GM12891 (cell line): ENCODE measurements at regions not wholly inside any gene's neighbourhood (a gene's known extent, or its start where the extent isn't known, plus 50 kb on each side); places are given as distances from the start of the nearest gene placed in this dataset.

ENCODE experiments used
- DNase-seq: peaks from one replicate; pipeline ENCODE4 v3.0.0; 2011; ENCODE audit warnings: low spot score; ENCODE audit not compliant: insufficient read length
- FAIRE-seq: peaks from 2 replicates; lab custom pipeline; 2011; peaks lifted over from hg19 to GRCh38; lab: Jason Lieb, UNC
- PAX5 ChIP-seq: IDR thresholded peaks from 2 replicates; pipeline ENCODE4 v1.6.1; 2011; ENCODE audit warnings: low read length, moderate library complexity, mild to moderate bottlenecking; ENCODE audit not compliant: insufficient read depth, severe bottlenecking
- POLR2A ChIP-seq: IDR thresholded peaks from 2 replicates; pipeline ENCODE4 v1.6.1; 2011; ENCODE audit warnings: low read depth, low read length, control low read depth
- POLR2AphosphoS5 ChIP-seq: IDR thresholded peaks from 2 replicates; pipeline ENCODE4 v1.6.1; 2011; ENCODE audit warnings: low read depth, low read length, control low read depth
- POU2F2 ChIP-seq: IDR thresholded peaks from 2 replicates; pipeline ENCODE4 v1.6.1; 2011; ENCODE audit warnings: low read depth, mild to moderate bottlenecking, control low read depth, low read length, moderate library complexity
- SPI1 ChIP-seq: IDR thresholded peaks from 2 replicates; pipeline ENCODE4 v1.6.1; 2011; ENCODE audit warnings: low read depth, low read length, control low read depth
- TAF1 ChIP-seq: IDR thresholded peaks from 2 replicates; pipeline ENCODE4 v1.6.1; 2011; ENCODE audit warnings: low read depth, low read length, control low read depth

DNA sequence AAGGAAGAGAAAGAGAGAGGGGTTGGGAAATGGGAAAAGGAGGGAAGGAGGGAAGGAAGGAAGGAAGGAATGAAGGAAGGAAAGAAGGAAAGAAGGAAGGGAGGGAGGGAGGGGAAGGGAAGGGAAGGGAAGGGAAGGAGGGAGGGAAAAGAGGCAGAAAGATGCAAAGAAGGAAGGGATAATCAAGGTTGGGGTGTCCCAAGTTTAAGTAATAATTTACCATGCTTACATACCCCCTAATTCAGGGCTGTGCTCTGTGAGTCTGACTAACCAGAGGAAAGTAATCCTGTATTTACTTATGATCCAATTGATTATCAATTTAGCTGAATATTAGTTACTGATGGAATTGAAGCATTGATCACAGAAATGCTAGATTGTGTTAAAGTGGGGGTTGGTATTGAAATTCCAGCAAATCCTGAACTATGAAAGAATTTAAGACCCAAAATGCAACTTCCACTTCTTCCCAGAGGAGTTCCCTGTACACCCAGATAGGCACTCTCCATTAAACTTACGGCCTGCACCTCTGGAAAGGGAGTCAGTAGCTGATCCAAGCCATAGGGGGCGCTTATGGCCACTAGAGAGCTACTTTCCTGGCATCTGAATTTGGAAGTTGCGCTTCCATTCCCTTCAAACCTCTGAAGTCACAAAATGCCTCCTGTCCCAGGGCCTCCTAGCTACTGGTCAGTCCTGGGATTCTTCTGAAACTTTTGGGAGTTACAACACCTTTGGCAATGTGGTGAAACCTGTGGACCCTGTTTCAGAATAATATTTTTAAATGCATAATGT is 162.7 kb upstream of the PWP1 start:
- no peak for TF ChIP-seq TAF1
- no peak for TF ChIP-seq POLR2A
- TF ChIP-seq POLR2AphosphoS5, result no peak
- no peak for TF ChIP-seq SPI1
- TF ChIP-seq PAX5, result no peak
- no peak for TF ChIP-seq POU2F2
- DNase-seq (no peak), FAIRE-seq (no peak)

DNA sequence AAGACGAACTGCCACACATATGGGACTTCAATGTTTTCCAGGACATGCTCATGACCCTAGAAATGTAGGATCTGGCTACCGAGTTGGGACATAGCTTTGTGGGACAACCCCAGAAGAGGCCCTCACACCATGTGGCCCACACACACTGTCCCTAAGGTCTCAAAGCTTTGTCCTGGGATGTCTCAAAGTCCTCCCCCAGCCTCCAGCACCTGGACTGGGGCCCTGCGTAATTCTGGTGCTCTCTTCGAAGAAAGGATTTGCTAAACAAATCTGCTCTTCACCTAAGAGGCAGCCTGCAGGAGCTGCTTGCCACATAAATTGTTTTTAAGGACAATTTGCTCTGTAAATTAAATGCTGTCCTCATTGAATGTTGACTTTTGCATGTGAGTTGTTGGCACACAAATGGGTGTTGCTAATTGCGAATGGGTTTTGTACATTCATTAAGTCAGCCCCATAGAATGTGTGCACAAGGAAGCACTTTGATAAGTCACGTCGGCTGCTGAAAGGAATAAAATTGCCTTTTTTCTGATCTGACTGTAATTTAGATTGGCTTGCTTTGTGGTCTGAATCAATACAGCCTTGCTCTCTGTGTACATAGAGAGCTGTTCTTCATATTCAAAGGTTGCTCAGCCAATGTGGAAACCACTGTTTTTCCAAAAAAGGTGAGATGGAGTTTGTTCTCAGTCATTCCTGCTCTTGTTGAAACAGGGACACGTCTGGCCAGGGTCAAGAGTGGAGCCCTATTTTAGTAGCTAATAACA is 161.6 kb upstream of the PWP1 start:
- no peak for FAIRE-seq
- DNase-seq, result no peak
- TF ChIP-seq SPI1 (no peak), POLR2A (no peak)

DNA sequence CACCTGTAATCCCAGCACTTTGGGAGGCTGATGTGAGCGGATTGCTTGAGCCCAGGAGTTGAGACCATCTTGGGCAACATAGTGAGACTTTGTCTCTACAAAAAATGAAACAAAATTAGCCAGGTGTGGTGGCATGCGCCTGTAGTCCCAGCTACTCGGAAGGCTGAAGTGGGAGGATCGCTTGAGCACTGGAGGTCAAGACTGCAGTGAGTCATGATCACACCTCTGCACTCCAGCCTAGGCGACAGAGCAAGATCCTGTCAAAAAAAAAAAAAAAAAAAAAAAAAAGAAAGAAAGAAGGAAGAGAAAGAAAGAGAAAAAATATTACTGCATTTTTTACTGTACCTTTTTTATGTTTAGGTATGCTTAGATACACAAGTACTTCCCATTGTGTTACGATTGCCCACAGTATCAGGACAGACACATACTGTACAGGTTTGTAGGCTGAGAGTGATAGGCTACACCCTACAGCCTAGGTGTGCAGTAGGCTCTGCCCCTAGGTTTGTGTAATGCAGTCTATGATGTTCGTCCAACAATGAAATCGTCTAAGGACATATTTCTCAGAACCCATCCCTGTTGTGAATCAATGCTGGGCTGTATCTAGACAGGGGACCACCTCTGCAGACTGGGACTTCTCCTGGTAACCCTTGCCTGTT is 160.4 kb upstream of the PWP1 start:
- TF ChIP-seq TAF1, result no peak
- no peak for TF ChIP-seq POLR2AphosphoS5
- TF ChIP-seq POLR2A, result no peak
- no peak for TF ChIP-seq PAX5
- TF ChIP-seq SPI1, result no peak
- no peak for TF ChIP-seq POU2F2
- DNase-seq (no peak), FAIRE-seq (no peak)

DNA sequence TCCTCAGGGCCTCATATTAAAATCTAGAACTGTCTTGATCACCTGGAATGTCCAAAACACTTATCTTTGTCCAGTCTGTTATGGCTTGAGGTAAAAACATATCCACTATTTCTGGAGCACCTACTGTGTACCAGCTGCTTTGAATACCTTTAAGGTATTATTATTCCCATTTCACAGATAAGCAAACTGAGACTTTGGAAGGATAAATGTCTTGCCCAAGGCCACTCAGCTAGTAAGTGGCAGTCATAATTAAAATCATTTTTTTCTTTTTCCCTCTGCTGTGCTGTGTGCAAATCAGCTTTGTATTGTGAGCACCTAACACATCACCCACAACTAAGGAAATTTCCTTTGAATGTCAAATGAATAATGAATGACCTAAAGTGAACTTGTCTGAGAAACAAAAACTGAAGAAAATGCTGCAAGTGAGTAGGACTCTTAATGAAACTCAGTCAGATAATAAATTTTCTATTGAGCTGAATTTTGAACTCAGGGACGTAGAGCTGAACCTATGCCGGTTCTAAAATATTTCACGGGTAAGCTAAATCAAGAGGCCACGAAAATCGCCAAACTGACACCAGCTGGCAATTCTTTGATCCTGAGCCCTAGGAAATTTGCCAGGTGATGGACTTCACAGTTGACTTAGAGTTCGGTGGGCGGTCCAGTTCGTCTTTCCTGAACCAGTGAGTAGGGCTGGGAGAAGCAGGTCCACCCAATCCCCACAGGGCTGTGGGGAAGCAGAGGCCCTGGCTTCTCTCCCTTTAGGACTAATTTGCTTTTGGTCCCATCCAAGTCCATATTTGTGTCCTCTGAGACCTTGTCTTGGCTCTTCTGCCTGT is 159.7 kb upstream of the PWP1 start:
- TF ChIP-seq TAF1 (no peak), SPI1 (no peak), PAX5 (no peak), POU2F2 (no peak), POLR2AphosphoS5 (no peak), POLR2A (no peak)
- no peak for FAIRE-seq
- no peak for DNase-seq

DNA sequence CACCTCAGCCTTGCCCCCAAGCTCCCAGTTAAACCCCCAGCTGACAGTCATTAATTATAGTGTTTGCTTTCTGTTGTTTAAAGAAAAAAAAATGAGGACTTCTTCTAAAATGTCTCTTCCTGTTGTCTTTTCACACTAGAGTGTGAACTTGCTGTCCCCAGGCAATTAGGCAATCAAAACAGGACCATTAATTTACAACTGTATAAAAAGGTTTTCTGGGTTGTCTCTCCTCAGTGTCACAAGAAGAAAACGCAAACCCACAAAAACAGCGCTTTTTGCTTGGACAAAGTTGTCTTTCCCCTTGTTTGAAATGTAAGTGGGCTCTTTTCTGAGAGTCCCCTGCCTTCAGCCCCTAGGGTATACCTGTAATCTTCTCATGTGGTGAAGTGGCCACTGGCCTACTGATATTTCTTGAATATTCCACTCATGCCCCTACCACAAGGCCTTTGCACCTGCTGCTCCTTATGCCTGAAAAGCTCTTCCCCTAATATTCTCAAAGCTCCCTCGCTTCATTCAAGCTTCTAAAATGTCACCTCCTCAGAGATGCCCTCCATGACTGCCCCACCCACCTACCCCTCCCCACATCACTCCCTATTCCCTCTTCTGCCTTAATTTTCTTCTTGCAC is 158.9 kb upstream of the PWP1 start:
- DNase-seq (no peak), FAIRE-seq (no peak)
- TF ChIP-seq POU2F2 (no peak), POLR2A (no peak), TAF1 (no peak), POLR2AphosphoS5 (no peak), SPI1 (no peak), PAX5 (no peak)

DNA sequence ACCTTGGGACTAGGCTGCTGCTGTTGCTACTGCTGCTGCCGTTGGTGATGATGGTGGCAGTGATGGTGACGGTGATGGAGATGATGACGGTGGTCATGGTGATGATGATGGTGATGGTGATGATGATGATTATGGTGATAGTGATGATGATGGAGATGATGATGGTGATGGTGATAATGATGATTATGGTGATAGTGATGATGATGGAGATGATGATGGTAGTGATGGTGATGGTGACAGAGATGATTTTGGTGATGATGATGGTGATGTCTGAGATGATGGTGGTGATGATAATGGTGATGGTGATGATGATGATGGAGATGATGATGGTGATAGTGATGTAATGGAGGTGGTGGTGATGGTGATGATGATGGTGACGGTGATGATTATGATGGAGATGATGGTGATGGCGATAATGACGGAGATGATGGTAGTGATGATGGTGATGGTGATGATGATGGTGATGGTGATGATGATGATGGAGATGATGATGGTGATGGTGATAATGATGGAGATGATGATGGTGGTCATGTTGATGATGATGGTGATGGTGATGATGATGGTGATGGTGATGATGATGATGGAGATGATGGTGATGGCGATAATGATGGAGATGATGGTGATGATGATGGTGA is 156.8 kb upstream of the PWP1 start:
- FAIRE-seq (no peak), DNase-seq (no peak)
- no peak for TF ChIP-seq SPI1
- TF ChIP-seq TAF1, result no peak
- TF ChIP-seq PAX5, result no peak
- TF ChIP-seq POLR2AphosphoS5, result no peak
- no peak for TF ChIP-seq POU2F2
- no peak for TF ChIP-seq POLR2A

DNA sequence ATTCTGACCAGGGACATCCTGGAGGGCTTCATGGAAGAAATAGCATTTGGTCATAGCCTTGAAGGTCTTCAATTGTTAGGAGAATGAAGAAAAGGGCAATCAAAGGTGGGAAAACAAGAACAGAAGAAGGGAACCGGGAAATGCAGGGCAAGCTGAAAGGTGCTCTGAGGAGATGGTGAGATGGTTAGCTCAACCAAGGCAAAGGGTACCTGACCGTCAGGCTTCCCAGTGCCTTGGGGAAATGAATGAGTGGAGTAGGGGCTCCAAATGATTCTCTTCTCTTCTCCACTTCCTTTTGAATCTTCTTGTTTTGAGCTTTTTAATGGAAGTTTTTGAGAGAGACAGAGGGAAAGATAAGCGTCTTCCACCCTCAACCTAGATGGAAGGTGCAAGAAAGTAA is 155.6 kb upstream of the PWP1 start:
- FAIRE-seq (no peak), DNase-seq (no peak)
- TF ChIP-seq POLR2A (no peak), PAX5 (no peak), POU2F2 (no peak), SPI1 (no peak), TAF1 (no peak), POLR2AphosphoS5 (no peak)

DNA sequence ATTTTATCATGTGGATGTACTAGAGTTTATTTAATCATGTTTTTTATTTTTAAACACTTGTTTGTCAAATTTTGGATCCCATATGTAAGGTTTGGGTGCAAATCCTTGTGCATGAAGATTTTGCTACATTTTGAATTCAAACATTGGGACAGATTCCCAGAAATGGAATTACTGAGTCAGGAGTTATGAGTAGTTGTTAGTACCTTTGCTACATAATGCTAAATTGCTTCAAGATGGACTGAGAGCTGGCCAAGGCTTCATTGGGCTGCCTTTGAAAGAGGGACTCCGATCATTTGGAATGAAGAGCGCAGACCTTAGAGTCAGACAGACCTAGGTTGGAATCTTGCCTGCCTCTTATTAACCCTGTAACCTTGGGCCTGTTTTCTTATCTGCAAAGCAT is 154.9 kb upstream of the PWP1 start:
- FAIRE-seq, result no peak
- no peak for TF ChIP-seq SPI1
- TF ChIP-seq TAF1, result no peak
- DNase-seq, result no peak

DNA sequence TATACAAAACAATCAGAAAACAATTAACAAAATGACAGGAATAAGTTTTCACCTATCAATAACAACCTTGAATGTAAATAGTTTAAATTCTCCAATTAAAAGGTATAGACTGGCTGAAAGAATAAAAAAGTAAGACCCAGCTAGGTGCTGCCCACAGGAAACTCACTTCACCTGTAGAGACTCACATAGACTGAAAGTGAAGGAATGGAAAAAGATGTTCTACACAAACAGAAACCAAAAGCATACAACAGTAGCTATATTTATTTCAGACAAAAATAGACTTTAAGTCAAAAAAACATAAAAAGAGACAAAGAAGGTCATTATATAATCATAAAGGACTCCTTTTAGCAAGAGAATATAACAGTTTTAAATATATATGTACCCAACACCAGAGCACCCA is 152.4 kb upstream of the PWP1 start:
- FAIRE-seq, result no peak
- no peak for DNase-seq

More for the DNA sequence above, 152.4 kb upstream of the PWP1 start:
- TF ChIP-seq PAX5 (no peak), TAF1 (no peak), POU2F2 (no peak), POLR2A (no peak), POLR2AphosphoS5 (no peak), SPI1 (no peak)
